Testis (tissue), 2 donors: ENCODE measurements at regions not wholly inside any gene's neighbourhood (a gene's known extent, or its start where the extent isn't known, plus 50 kb on each side); places are given as distances from the start of the nearest gene placed in this dataset.

Experiments
- POLR2A ChIP-seq: fragments of 450-650 bp; IDR thresholded peaks from one replicate; pipeline ENCODE4 v1.6.1; 2017; ENCODE audit warnings: antibody characterized with exemption, mild to moderate bottlenecking, moderate library complexity
- TF ChIP-seq, protein P1 (sequence below), 3 experiments: fragments of 450-650 bp in 2 of 3; fragments of 200-600 bp in 1 of 3; sonication (generic) in 1 of 3; IDR thresholded peaks; one replicate each; pipeline ENCODE4 v1.5.1; 2016 to 2019; ENCODE audit warnings: antibody characterized with exemption in 3 of 3, mild to moderate bottlenecking in 2 of 3, moderate library complexity in 1 of 3

DNA sequence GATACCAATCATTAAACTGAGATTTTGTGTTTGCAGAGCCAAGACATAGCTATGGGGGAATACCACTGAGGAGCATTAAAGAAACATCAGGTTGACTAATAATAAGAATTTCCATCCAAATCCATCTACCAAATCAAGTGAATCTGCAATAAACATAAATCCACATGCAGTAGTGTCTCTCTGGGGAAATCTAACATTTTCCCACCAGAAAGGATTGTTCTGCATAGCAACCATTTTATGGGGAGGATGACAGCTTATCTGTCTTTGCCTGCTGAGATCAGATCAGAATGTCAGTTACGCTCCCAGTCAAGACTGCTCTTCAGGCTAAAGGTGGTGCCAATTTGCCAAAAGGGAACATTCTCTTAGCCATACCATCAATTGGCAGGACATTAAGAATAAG lies 1098.9 kb upstream of the CHAC2 start:
- TF ChIP-seq, protein P1, sequence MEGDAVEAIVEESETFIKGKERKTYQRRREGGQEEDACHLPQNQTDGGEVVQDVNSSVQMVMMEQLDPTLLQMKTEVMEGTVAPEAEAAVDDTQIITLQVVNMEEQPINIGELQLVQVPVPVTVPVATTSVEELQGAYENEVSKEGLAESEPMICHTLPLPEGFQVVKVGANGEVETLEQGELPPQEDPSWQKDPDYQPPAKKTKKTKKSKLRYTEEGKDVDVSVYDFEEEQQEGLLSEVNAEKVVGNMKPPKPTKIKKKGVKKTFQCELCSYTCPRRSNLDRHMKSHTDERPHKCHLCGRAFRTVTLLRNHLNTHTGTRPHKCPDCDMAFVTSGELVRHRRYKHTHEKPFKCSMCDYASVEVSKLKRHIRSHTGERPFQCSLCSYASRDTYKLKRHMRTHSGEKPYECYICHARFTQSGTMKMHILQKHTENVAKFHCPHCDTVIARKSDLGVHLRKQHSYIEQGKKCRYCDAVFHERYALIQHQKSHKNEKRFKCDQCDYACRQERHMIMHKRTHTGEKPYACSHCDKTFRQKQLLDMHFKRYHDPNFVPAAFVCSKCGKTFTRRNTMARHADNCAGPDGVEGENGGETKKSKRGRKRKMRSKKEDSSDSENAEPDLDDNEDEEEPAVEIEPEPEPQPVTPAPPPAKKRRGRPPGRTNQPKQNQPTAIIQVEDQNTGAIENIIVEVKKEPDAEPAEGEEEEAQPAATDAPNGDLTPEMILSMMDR (IDR thresholded peaks at IDR 0.05), result no peak
- TF ChIP-seq POLR2A, result no peak
